ENCODE measurements at regions not wholly inside any gene's neighbourhood (a gene's known extent, or its start where the extent isn't known, plus 50 kb on each side); places are given as distances from the start of the nearest gene placed in this dataset.

- no peak for TF ChIP-seq EGR2 (tag by site-specific recombination; IDR thresholded peaks at IDR 0.05; ENCODE audit: low read depth)
- TF ChIP-seq ZNF157 (tag by site-specific recombination; IDR thresholded peaks at IDR 0.05) = no peak
- no peak for TF ChIP-seq ZNF174 (tag by site-specific recombination; IDR thresholded peaks at IDR 0.05)
- TF ChIP-seq ZNF292 (tag by site-specific recombination; IDR thresholded peaks at IDR 0.05; ENCODE audit: borderline replicate concordance, low read depth) = no peak
- TF ChIP-seq CTCF (tag by site-specific recombination; IDR thresholded peaks at IDR 0.05) = no peak
- TF ChIP-seq ZNF639 (tag by site-specific recombination; IDR thresholded peaks at IDR 0.05) = no peak
Observed at GRCh38 chr13:50280441-50280937, 265.2 kb downstream of the KCNRG start.

Measured in HEK293 (cell line).